SU-DHL-6 (cell line): ENCODE measurements at regions not wholly inside any gene's neighbourhood (a gene's known extent, or its start where the extent isn't known, plus 50 kb on each side); places are given as distances from the start of the nearest gene placed in this dataset.

ENCODE experiments used
- EZH2phosphoT487 ChIP-seq: fragments of 200-600 bp; sonication (generic), shearing (Covaris generic); conservative IDR thresholded peaks from 2 replicates; pipeline ENCODE4 v1.6.1; 2018; ENCODE audit warnings: mild to moderate bottlenecking, antibody characterized with exemption, low read length, moderate library complexity, mixed read lengths
- TF ChIP-seq, protein P1 (sequence below): fragments of 200-600 bp; sonication (generic); IDR thresholded peaks from one replicate; pipeline ENCODE4 v1.5.1; 2017; ENCODE audit warnings: antibody characterized with exemption, mild to moderate bottlenecking, low read length, moderate library complexity; ENCODE audit not compliant: insufficient read depth, poor library complexity, severe bottlenecking

DNA sequence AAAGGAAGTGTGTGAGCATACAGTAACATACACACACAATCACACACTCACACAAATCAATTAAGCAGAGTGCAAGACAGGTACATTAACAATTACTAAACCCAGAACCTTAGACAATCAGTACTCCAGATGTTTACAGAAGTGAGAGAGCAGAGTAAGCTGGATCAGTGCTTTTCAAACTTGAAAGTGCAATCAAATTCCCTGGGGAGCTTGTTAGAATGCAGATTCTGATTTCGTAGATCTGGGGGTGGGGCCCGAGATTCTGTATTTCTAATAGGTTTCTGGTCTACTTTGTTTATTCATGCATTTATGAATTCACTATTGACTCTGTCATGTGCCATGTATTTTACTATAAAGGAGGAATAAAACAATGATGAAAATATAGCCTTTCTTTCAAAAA is 179.6 kb upstream of the PHYHIPL start:
- TF ChIP-seq, protein P1, sequence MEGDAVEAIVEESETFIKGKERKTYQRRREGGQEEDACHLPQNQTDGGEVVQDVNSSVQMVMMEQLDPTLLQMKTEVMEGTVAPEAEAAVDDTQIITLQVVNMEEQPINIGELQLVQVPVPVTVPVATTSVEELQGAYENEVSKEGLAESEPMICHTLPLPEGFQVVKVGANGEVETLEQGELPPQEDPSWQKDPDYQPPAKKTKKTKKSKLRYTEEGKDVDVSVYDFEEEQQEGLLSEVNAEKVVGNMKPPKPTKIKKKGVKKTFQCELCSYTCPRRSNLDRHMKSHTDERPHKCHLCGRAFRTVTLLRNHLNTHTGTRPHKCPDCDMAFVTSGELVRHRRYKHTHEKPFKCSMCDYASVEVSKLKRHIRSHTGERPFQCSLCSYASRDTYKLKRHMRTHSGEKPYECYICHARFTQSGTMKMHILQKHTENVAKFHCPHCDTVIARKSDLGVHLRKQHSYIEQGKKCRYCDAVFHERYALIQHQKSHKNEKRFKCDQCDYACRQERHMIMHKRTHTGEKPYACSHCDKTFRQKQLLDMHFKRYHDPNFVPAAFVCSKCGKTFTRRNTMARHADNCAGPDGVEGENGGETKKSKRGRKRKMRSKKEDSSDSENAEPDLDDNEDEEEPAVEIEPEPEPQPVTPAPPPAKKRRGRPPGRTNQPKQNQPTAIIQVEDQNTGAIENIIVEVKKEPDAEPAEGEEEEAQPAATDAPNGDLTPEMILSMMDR = no peak
- TF ChIP-seq EZH2phosphoT487 = no peak
